ENCODE measurements at regions not wholly inside any gene's neighbourhood (a gene's known extent, or its start where the extent isn't known, plus 50 kb on each side); places are given as distances from the start of the nearest gene placed in this dataset.

GRCh38 chr13:63041640-63042414 lies 1626.2 kb upstream of the PCDH20 start:
- TF ChIP-seq CTCF (conservative IDR thresholded peaks at IDR 0.05), result no peak
- TF ChIP-seq ZFX (IDR thresholded peaks at IDR 0.05), result no peak
- H3K27ac ChIP-seq, result no peak overlapping the region

GRCh38 chr13:63026285-63026797 lies 1610.7 kb upstream of the PCDH20 start:
- H3K27ac ChIP-seq, result no peak overlapping the region
- TF ChIP-seq ZFX (IDR thresholded peaks at IDR 0.05) (no peak), CTCF (conservative IDR thresholded peaks at IDR 0.05) (no peak)

GRCh38 chr13:63025741-63026140 lies 1610.1 kb upstream of the PCDH20 start:
- H3K27ac ChIP-seq, result no peak overlapping the region
- TF ChIP-seq CTCF (conservative IDR thresholded peaks at IDR 0.05) (no peak), ZFX (IDR thresholded peaks at IDR 0.05) (no peak)

- no peak for TF ChIP-seq ZFX (IDR thresholded peaks at IDR 0.05)
- no peak for TF ChIP-seq CTCF (conservative IDR thresholded peaks at IDR 0.05)
- no peak overlapping the region for H3K27ac ChIP-seq
Observed at GRCh38 chr13:63024458-63024857, 1608.8 kb upstream of the PCDH20 start.

GRCh38 chr13:63011996-63012395 lies 1596.3 kb upstream of the PCDH20 start:
- no peak overlapping the region for H3K27ac ChIP-seq
- TF ChIP-seq ZFX (IDR thresholded peaks at IDR 0.05) (no peak), CTCF (conservative IDR thresholded peaks at IDR 0.05) (no peak)

- no peak overlapping the region for H3K27ac ChIP-seq
- TF ChIP-seq ZFX (IDR thresholded peaks at IDR 0.05) (no peak), CTCF (conservative IDR thresholded peaks at IDR 0.05) (no peak)
Observed at GRCh38 chr13:63010072-63010658, 1594.5 kb upstream of the PCDH20 start.

GRCh38 chr13:63005625-63006024 lies 1590.0 kb upstream of the PCDH20 start:
- TF ChIP-seq ZFX (IDR thresholded peaks at IDR 0.05) (no peak), CTCF (conservative IDR thresholded peaks at IDR 0.05) (no peak)

More at GRCh38 chr13:63005625-63006024, 1590.0 kb upstream of the PCDH20 start:
- H3K27ac ChIP-seq, result no peak overlapping the region

Measured in C4-2B (cell line).